ENCODE measurements at regions not wholly inside any gene's neighbourhood (a gene's known extent, or its start where the extent isn't known, plus 50 kb on each side); places are given as distances from the start of the nearest gene placed in this dataset.

- Histone ChIP-seq H3K27ac (ENCODE audit: low read depth in 1 of 2, low read length in 2 of 2) (no peak overlapping the region), H3K4me3 (ENCODE audit: low read depth in 1 of 3, low read length in 3 of 3) (no peak overlapping the region), H3K27me3 (ENCODE audit: control insufficient read depth in 4 of 4, insufficient read depth in 4 of 4, low read length in 3 of 4) (peaks cover 0 to 2% (median 0%) of the 10 kb centered on the region in 4 donors), H3K4me1 (ENCODE audit: control insufficient read depth in 4 of 4, insufficient read depth in 4 of 4, low read length in 3 of 4) (peaks cover 0 to 3% (median 0%) of the 10 kb centered on the region in 4 donors), H3K36me3 (ENCODE audit: control insufficient read depth in 4 of 4, insufficient read depth in 3 of 4, low read depth in 1 of 4, low read length in 3 of 4) (no peaks in the 10 kb centered on the region), H3K9ac (ENCODE audit: low read depth in 1 of 2, low read length in 2 of 2) (no peak overlapping the region), H3K9me3 (ENCODE audit: control insufficient read depth in 4 of 4, low read length in 3 of 4) (peaks cover 0 to 10% (median 5%) of the 10 kb centered on the region in 4 donors)
- WGBS = 79% methylated on average over 10 of the region's 10 CpGs
- DNase-seq (ENCODE audit: low spot score) = no peak
- TF ChIP-seq NR2F2 (IDR thresholded peaks at IDR 0.05) = no peak
- no peak for TF ChIP-seq RXRA (IDR thresholded peaks at IDR 0.05)
- no peak for TF ChIP-seq GABPA (IDR thresholded peaks at IDR 0.05 in 1 of 2, conservative IDR thresholded peaks at IDR 0.05 in 1 of 2)
- TF ChIP-seq, protein P1, sequence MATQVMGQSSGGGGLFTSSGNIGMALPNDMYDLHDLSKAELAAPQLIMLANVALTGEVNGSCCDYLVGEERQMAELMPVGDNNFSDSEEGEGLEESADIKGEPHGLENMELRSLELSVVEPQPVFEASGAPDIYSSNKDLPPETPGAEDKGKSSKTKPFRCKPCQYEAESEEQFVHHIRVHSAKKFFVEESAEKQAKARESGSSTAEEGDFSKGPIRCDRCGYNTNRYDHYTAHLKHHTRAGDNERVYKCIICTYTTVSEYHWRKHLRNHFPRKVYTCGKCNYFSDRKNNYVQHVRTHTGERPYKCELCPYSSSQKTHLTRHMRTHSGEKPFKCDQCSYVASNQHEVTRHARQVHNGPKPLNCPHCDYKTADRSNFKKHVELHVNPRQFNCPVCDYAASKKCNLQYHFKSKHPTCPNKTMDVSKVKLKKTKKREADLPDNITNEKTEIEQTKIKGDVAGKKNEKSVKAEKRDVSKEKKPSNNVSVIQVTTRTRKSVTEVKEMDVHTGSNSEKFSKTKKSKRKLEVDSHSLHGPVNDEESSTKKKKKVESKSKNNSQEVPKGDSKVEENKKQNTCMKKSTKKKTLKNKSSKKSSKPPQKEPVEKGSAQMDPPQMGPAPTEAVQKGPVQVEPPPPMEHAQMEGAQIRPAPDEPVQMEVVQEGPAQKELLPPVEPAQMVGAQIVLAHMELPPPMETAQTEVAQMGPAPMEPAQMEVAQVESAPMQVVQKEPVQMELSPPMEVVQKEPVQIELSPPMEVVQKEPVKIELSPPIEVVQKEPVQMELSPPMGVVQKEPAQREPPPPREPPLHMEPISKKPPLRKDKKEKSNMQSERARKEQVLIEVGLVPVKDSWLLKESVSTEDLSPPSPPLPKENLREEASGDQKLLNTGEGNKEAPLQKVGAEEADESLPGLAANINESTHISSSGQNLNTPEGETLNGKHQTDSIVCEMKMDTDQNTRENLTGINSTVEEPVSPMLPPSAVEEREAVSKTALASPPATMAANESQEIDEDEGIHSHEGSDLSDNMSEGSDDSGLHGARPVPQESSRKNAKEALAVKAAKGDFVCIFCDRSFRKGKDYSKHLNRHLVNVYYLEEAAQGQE (IDR thresholded peaks at IDR 0.05) = no peak
- no peak for TF ChIP-seq RAD21 (IDR thresholded peaks at IDR 0.05)
- no peak for TF ChIP-seq HNF4A (conservative IDR thresholded peaks at IDR 0.05)
Observed at GRCh38 chr2:238997684-238998083, 149.8 kb downstream of the TWIST2 start.
